NT2/D1 (cell line): ENCODE measurements at regions not wholly inside any gene's neighbourhood (a gene's known extent, or its start where the extent isn't known, plus 50 kb on each side); places are given as distances from the start of the nearest gene placed in this dataset.

Experiments
- DNase-seq: peaks from one replicate; pipeline ENCODE4 v3.0.0-alpha.2; 2011; ENCODE audit warnings: low read depth, low spot score
- H3K27me3 ChIP-seq: 2 replicates; pipeline ENCODE4 v1.6.0; 2011; ENCODE audit warnings: mild to moderate bottlenecking; ENCODE audit not compliant: insufficient read length, insufficient read depth
- H3K36me3 ChIP-seq: 2 replicates; pipeline ENCODE4 v1.6.1; 2011; ENCODE audit warnings: mild to moderate bottlenecking, low read length, mixed read lengths; ENCODE audit not compliant: insufficient read depth, insufficient read length
- H3K4me1 ChIP-seq: 2 replicates; pipeline ENCODE4 v1.5.1; 2011; ENCODE audit not compliant: insufficient read depth, insufficient read length
- H3K4me3 ChIP-seq: 2 replicates; pipeline ENCODE4 v1.5.1; 2011; ENCODE audit warnings: low read depth; ENCODE audit not compliant: insufficient read length
- H3K9ac ChIP-seq: 2 replicates; pipeline ENCODE4 v1.6.0; 2011; ENCODE audit warnings: low read depth; ENCODE audit not compliant: insufficient read length
- H3K9me3 ChIP-seq: 2 replicates; pipeline ENCODE4 v1.5.1; 2011; ENCODE audit warnings: mild to moderate bottlenecking, low read length; ENCODE audit not compliant: insufficient read depth
- SUZ12 ChIP-seq: IDR thresholded peaks from 2 replicates; pipeline ENCODE4 v1.6.1; 2011; ENCODE audit not compliant: insufficient read length, insufficient read depth; ENCODE audit errors: extremely low read depth
- YY1 ChIP-seq: IDR thresholded peaks from 2 replicates; pipeline ENCODE4 v1.6.1; 2011; ENCODE audit not compliant: insufficient read length, insufficient read depth
- ZNF274 ChIP-seq: IDR thresholded peaks from 2 replicates; pipeline ENCODE4 v1.6.1; 2011; ENCODE audit warnings: mild to moderate bottlenecking, low read depth, low read length

DNA sequence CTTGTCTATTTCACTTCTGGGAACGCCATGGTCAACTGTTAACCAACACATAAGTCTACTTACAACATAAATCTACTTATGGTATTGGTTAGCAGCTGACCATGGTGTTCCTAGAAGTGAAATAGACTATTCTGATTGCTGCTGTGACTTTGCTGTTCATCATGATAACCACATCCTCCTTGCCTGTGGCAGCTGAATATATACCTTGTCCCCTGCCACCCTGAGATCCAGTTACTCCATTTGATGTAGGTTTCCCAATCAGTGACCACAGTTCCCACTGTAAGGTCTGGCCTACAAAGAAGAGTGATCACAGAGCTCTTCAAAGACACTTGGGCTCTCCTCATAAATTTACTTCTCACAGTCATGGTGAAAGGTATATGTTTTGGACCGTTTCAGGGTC is 66.8 kb upstream of the ALDH1A3 start:
- TF ChIP-seq ZNF274: no peak
- no peak for TF ChIP-seq YY1
- no peak for TF ChIP-seq SUZ12
- Histone ChIP-seq H3K9me3 (peaks cover 48% of the 10 kb centered on the region), H3K36me3 (no peaks in the 10 kb centered on the region), H3K4me3 (no peak overlapping the region), H3K27me3 (no peaks in the 10 kb centered on the region), H3K4me1 (no peaks in the 10 kb centered on the region), H3K9ac (no peak overlapping the region)
- DNase-seq: no peak

DNA sequence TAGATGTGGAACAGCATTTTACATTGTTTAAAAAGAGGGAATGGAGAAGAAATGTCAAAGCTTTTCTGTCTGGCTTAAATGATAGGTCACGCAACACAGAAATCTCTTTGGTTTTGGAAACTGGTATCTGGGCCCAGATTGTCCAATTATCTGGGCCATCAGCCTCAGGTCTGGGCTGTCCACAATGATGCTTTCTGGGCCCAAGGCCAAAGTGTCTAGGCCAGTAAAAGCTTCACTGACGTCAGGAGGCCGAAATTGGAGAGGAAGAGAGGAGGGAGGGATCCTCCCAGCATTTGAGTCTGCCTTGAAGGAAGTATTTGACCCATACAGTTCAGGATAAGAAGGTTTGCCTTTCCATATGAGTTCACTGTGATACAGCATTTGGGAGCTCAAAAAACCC is 60.7 kb upstream of the ALDH1A3 start:
- H3K36me3 ChIP-seq: no peaks in the 10 kb centered on the region
- H3K4me3 ChIP-seq: no peak overlapping the region
- H3K4me1 ChIP-seq: no peaks in the 10 kb centered on the region
- no peak for TF ChIP-seq YY1
- TF ChIP-seq SUZ12: no peak
- no peak for TF ChIP-seq ZNF274
- H3K27me3 ChIP-seq: no peaks in the 10 kb centered on the region
- DNase-seq: no peak
- no peak overlapping the region for H3K9ac ChIP-seq
- peaks cover 42% of the 10 kb centered on the region for H3K9me3 ChIP-seq

GRCh38 chr15:100820528-100820927 is 59.1 kb upstream of the ALDH1A3 start:
- Histone ChIP-seq H3K27me3 (no peaks in the 10 kb centered on the region), H3K36me3 (no peaks in the 10 kb centered on the region), H3K9me3 (peaks cover 26% of the 10 kb centered on the region), H3K4me1 (no peaks in the 10 kb centered on the region), H3K9ac (no peak overlapping the region), H3K4me3 (no peak overlapping the region)
- no peak for TF ChIP-seq ZNF274
- TF ChIP-seq YY1: no peak
- TF ChIP-seq SUZ12: no peak
- DNase-seq: no peak

DNA sequence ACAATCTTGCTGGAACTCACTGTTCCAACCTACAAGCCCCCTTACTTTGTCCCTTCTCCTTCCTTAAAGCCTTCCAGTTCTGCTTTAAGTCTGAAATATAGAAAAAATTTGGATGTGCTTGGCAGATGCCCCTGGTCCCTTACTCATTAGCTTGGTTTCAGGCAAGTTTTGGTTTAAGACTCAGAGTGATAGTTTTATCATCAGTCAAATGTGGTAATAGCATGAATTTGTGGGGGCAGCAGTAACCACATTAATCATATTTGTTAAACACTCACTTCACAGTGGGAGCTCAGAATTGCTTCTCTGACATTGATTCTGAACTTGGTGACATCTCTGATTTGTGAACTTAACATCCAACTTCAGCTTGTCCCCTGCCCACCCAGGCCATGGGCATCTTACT is 58.3 kb upstream of the ALDH1A3 start:
- no peaks in the 10 kb centered on the region for H3K36me3 ChIP-seq
- peaks cover 18% of the 10 kb centered on the region for H3K9me3 ChIP-seq
- H3K4me3 ChIP-seq: no peak overlapping the region
- no peaks in the 10 kb centered on the region for H3K4me1 ChIP-seq
- no peak for DNase-seq
- TF ChIP-seq ZNF274 (no peak), YY1 (no peak), SUZ12 (no peak)
- no peaks in the 10 kb centered on the region for H3K27me3 ChIP-seq
- no peak overlapping the region for H3K9ac ChIP-seq

DNA sequence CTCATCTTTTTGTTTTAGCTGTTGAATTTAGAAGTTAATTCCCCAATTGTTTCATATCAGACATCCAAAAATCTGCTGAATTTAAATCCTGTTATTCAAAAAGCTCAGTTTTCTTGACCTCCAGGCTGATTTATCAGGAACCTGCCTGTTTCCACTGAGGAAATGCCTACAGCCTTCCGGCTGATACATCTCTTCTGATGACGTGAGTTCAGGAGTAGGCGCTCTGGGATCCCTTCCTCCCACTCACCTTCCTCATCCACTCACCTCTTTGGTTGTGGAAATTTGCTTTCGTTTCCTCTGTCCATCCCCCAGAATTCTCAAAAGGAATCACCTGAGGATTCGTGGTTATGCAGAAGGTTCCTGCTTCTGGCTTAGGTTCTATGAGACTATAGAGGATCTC is 55.4 kb upstream of the ALDH1A3 start:
- DNase-seq: no peak
- no peak for TF ChIP-seq SUZ12
- no peaks in the 10 kb centered on the region for H3K36me3 ChIP-seq
- H3K9ac ChIP-seq: no peak overlapping the region
- no peaks in the 10 kb centered on the region for H3K27me3 ChIP-seq
- peaks cover 14% of the 10 kb centered on the region for H3K9me3 ChIP-seq
- no peak overlapping the region for H3K4me3 ChIP-seq
- no peaks in the 10 kb centered on the region for H3K4me1 ChIP-seq

DNA sequence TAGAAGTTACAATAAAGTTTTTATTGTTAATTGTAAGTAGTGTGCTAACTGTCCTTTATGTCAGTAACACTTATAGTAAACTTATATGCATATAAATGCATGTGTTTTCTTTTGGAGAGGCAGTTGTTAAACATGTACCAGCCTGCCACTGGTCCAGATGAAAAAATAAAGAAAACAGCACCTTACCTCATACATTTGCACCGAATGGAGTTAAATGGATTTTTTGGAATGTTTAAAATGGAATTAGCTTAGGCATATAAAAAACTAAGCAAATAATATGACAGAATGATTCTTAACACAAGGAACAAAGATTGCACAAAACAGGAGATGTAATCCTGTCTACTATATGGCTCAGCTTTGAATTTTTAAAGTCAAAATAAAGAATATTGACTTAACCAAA is 50.2 kb upstream of the ALDH1A3 start:
- H3K4me3 ChIP-seq: no peak overlapping the region
- H3K9ac ChIP-seq: no peak overlapping the region
- H3K4me1 ChIP-seq: peaks cover 2% of the 10 kb centered on the region
- H3K27me3 ChIP-seq: no peaks in the 10 kb centered on the region
- no peaks in the 10 kb centered on the region for H3K36me3 ChIP-seq
- no peak for DNase-seq
- TF ChIP-seq YY1: no peak
- TF ChIP-seq SUZ12: no peak
- TF ChIP-seq ZNF274: no peak
- no peaks in the 10 kb centered on the region for H3K9me3 ChIP-seq
